HCT116 (cell line): ENCODE measurements at regions not wholly inside any gene's neighbourhood (a gene's known extent, or its start where the extent isn't known, plus 50 kb on each side); places are given as distances from the start of the nearest gene placed in this dataset.

ENCODE experiments used
- ATAC-seq: fragments of 200-7000 bp; cut with Tn5 transposase; 2 replicates; pipeline ENCODE4 v1.9.1; 2020; ENCODE audit warnings: mild to moderate bottlenecking, moderate library complexity
- BruUV-seq: library from RNA; stranded (reverse); fragments of 400-500 nt; replicated peaks from 2 replicates; lab custom pipeline; 2021; lab: Mats Ljungman, UMichigan
- CTCF ChIA-PET: fragments of 300-600 bp; sonication (Branson Sonifier 250); formaldehyde crosslinking; loops from one replicate; lab custom pipeline; 2021; ENCODE audit warnings: antibody characterized with exemption; lab: Charles Lee
- POLR2A ChIA-PET: fragments of 300-600, 350-600 bp; sonication (Branson Sonifier 250); formaldehyde crosslinking; loops from one replicate; lab custom pipeline; 2021; ENCODE audit warnings: antibody characterized with exemption; lab: Charles Lee
- RAD21 ChIA-PET, 2 experiments: fragments of 300-600 bp; sonication (Branson Sonifier 250); formaldehyde crosslinking; loops; one replicate each; lab custom pipeline; 2023; ENCODE audit warnings: low total read pairs in 2 of 2; ENCODE audit not compliant: uncharacterized antibody in 2 of 2, unreplicated experiment in 2 of 2, low non-redundant PET in 1 of 2; lab: Charles Lee
- DNase-seq: peaks from one replicate; pipeline ENCODE4 v3.0.0-alpha.2; 2010; ENCODE audit warnings: low read depth, low spot score
- H2AFZ ChIP-seq: fragments of 200-600 bp; shearing (Covaris generic), sonication (generic); 2 replicates; pipeline ENCODE4 v1.6.1; 2017; ENCODE audit warnings: low read depth, mixed run types, mixed read lengths, antibody characterized with exemption, low read length; ENCODE audit not compliant: poor library complexity, severe bottlenecking
- H3K27ac ChIP-seq: 2 replicates; pipeline ENCODE4 v1.5.1; 2012; ENCODE audit warnings: low read depth, low read length
- H3K27me3 ChIP-seq: fragments of 200-600 bp; sonication (generic); 2 replicates; pipeline ENCODE4 v1.6.1; 2016; ENCODE audit warnings: mixed run types, low read length, mixed read lengths; ENCODE audit not compliant: insufficient read depth
- H3K36me3 ChIP-seq, 2 experiments: fragments of 200-500 bp in 1 of 2; fragments of 200-600 bp in 1 of 2; sonication (Bioruptor generic) in 1 of 2; sonication (generic) in 1 of 2; 2 replicates each; pipeline versions ENCODE4 v1.5.1 to v1.6.1; 2014 to 2016; ENCODE audit warnings: low read length in 2 of 2, inconsistent platforms in 1 of 2, mixed read lengths in 1 of 2, mixed run types in 1 of 2; ENCODE audit not compliant: insufficient read depth in 2 of 2, control insufficient read depth in 1 of 2
- H3K4me1 ChIP-seq, 2 experiments: fragments of 200-600 bp in 1 of 2; sonication (generic) in 1 of 2; 2 replicates each; pipeline versions ENCODE4 v1.5.1 to v1.6.1; 2012 to 2017; ENCODE audit warnings: low read length in 2 of 2, inconsistent platforms in 1 of 2, mild to moderate bottlenecking in 1 of 2, mixed read lengths in 1 of 2, mixed run types in 1 of 2, moderate library complexity in 1 of 2; ENCODE audit not compliant: insufficient read depth in 2 of 2, control insufficient read depth in 1 of 2
- H3K4me2 ChIP-seq: fragments of 200-600 bp; sonication (generic); 2 replicates; pipeline ENCODE4 v1.6.1; 2017; ENCODE audit warnings: mixed run types, low read length, mixed read lengths
- H3K4me3 ChIP-seq, 2 experiments: fragments of 200-600 bp in 1 of 2; sonication (generic) in 1 of 2; replicated peaks in 1 of 2; 2 replicates each; pipeline ENCODE4 v1.5.1; 2011 to 2016; ENCODE audit warnings: low read length in 2 of 2, control low read depth in 1 of 2, low read depth in 1 of 2, mild to moderate bottlenecking in 1 of 2, mixed read lengths in 1 of 2, mixed run types in 1 of 2
- H3K79me2 ChIP-seq: fragments of 200-600 bp; sonication (generic); 2 replicates; pipeline ENCODE4 v1.6.1; 2017; ENCODE audit warnings: mild to moderate bottlenecking, mixed run types, low read length, moderate library complexity, mixed read lengths; ENCODE audit not compliant: insufficient read depth
- H3K9ac ChIP-seq: fragments of 200-600 bp; sonication (generic); 2 replicates; pipeline ENCODE4 v1.6.1; 2016; ENCODE audit warnings: low read length, mixed read lengths
- H3K9me2 ChIP-seq: fragments of 200-600 bp; sonication (generic), shearing (Covaris generic); 2 replicates; pipeline ENCODE4 v1.6.1; 2017; ENCODE audit warnings: mixed run types, mild to moderate bottlenecking, moderate library complexity; ENCODE audit not compliant: insufficient read depth
- H3K9me3 ChIP-seq, 2 experiments: fragments of 200-500 bp in 1 of 2; fragments of 200-600 bp in 1 of 2; sonication (Bioruptor generic) in 1 of 2; sonication (generic) in 1 of 2; 2 replicates each; pipeline ENCODE4 v1.6.1; 2014 to 2017; ENCODE audit warnings: low read length in 2 of 2, mixed read lengths in 2 of 2, inconsistent platforms in 1 of 2, low read depth in 1 of 2, mild to moderate bottlenecking in 1 of 2, mixed run types in 1 of 2, moderate library complexity in 1 of 2; ENCODE audit not compliant: control insufficient read depth in 1 of 2, insufficient read depth in 1 of 2
- H4K20me1 ChIP-seq: fragments of 200-600 bp; sonication (generic), shearing (Covaris generic); 2 replicates; pipeline ENCODE4 v1.6.1; 2017; ENCODE audit warnings: mixed run types, mild to moderate bottlenecking, moderate library complexity; ENCODE audit not compliant: insufficient read depth
- ATF3 ChIP-seq: IDR thresholded peaks from 2 replicates; pipeline ENCODE4 v1.6.1; 2012
- CBX3 ChIP-seq: IDR thresholded peaks from 2 replicates; pipeline ENCODE4 v1.6.1; 2012; ENCODE audit warnings: low read depth
- CEBPB ChIP-seq: IDR thresholded peaks from 2 replicates; pipeline ENCODE4 v1.6.1; 2012; ENCODE audit warnings: low read depth
- CTCF ChIP-seq, 3 experiments: fragments of 200-600 bp in 1 of 3; sonication (generic) in 1 of 3; IDR thresholded peaks in 2 of 3; conservative IDR thresholded peaks in 1 of 3; 2 replicates each; pipeline ENCODE4 v1.5.1; 2012 to 2017; ENCODE audit warnings: low read depth in 2 of 3, low read length in 2 of 3, antibody characterized with exemption in 1 of 3, borderline replicate concordance in 1 of 3, control low read depth in 1 of 3, mild to moderate bottlenecking in 1 of 3, mixed read lengths in 1 of 3, mixed run types in 1 of 3, moderate library complexity in 1 of 3; ENCODE audit not compliant: insufficient read depth in 1 of 3
- EGR1 ChIP-seq: IDR thresholded peaks from 2 replicates; pipeline ENCODE4 v1.6.1; 2012; ENCODE audit warnings: low read depth
- ELF1 ChIP-seq: IDR thresholded peaks from 2 replicates; pipeline ENCODE4 v1.6.1; 2012; ENCODE audit warnings: low read depth, borderline replicate concordance
- EZH2 ChIP-seq: fragments of 200-600 bp; sonication (generic); IDR thresholded peaks from 2 replicates; pipeline ENCODE4 v1.6.1; 2017; ENCODE audit warnings: antibody characterized with exemption, mixed run types
- FOSL1 ChIP-seq: IDR thresholded peaks from 2 replicates; pipeline ENCODE4 v1.6.1; 2012; ENCODE audit warnings: low read depth
- JUND ChIP-seq: IDR thresholded peaks from 2 replicates; pipeline ENCODE4 v1.6.1; 2012
- POLR2A ChIP-seq: IDR thresholded peaks from 2 replicates; pipeline ENCODE4 v1.7.0; 2011; ENCODE audit warnings: borderline replicate concordance; ENCODE audit not compliant: insufficient read depth, insufficient read length; ENCODE audit errors: extremely low read depth
- POLR2AphosphoS5 ChIP-seq: IDR thresholded peaks from 2 replicates; pipeline ENCODE4 v1.6.1; 2011; ENCODE audit warnings: mild to moderate bottlenecking, low read depth, low read length, moderate library complexity
- SIN3A ChIP-seq: IDR thresholded peaks from 2 replicates; pipeline ENCODE4 v1.6.1; 2012; ENCODE audit warnings: low read depth
- SP1 ChIP-seq: IDR thresholded peaks from 2 replicates; pipeline ENCODE4 v1.6.1; 2012; ENCODE audit warnings: low read depth
- TCF7L2 ChIP-seq: IDR thresholded peaks from 2 replicates; pipeline ENCODE4 v1.7.0; 2011; ENCODE audit warnings: borderline replicate concordance, inconsistent platforms; ENCODE audit not compliant: insufficient read depth, insufficient read length; ENCODE audit errors: extremely low read depth
- YY1 ChIP-seq: IDR thresholded peaks from 2 replicates; pipeline ENCODE4 v1.6.1; 2011; ENCODE audit warnings: low read length, low read depth, moderate library complexity, mild to moderate bottlenecking; ENCODE audit not compliant: insufficient replicate concordance; ENCODE audit errors: extremely low read depth
- ZBTB33 ChIP-seq: IDR thresholded peaks from 2 replicates; pipeline ENCODE4 v1.6.1; 2011; ENCODE audit warnings: mild to moderate bottlenecking, low read length, moderate library complexity; ENCODE audit not compliant: insufficient replicate concordance; ENCODE audit errors: extremely low read depth
- ZFX ChIP-seq: fragments of 450-650 bp; IDR thresholded peaks from 2 replicates; pipeline ENCODE4 v1.6.1; 2017
- ZNF274 ChIP-seq: fragments of 200-500 bp; sonication (Bioruptor generic); IDR thresholded peaks from 2 replicates; pipeline ENCODE4 v1.6.1; 2014; ENCODE audit warnings: mild to moderate bottlenecking, low read depth, low read length, inconsistent platforms
- intact Hi-C: fragments of 100-400 bp; cut with micrococcal nuclease; formaldehyde crosslinking; loops from 2 replicates; pipeline ENCODE4 v1.10.0; 2022

GRCh38 chr2:223238301-223238700 is 186.3 kb downstream of the KCNE4 start:
- no peaks in the 10 kb centered on the region for H3K79me2 ChIP-seq
- ChIA-PET CTCF (no interaction called here), POLR2A (no interaction called here), RAD21 (no interaction called here)
- no peaks in the 10 kb centered on the region for H3K27me3 ChIP-seq
- no peaks in the 10 kb centered on the region for H4K20me1 ChIP-seq
- intact Hi-C loops: no loop called here
- H3K36me3 ChIP-seq: no peaks in the 10 kb centered on the region
- H3K9me2 ChIP-seq: 0 out of 2 replicates have a peak, but pooled peaks cover under 1% of the 10 kb centered on the region
- no TSS peak for BruUV-seq
- no peak overlapping the region for H3K4me2 ChIP-seq
- TF ChIP-seq SIN3A (no peak), ZNF274 (no peak), POLR2A (no peak), ZFX (no peak), POLR2AphosphoS5 (no peak), CBX3 (no peak), JUND (no peak), TCF7L2 (no peak), YY1 (no peak), SP1 (no peak), CTCF (IDR thresholded peaks at IDR 0.05 in 2 of 3, conservative IDR thresholded peaks at IDR 0.05 in 1 of 3; ENCODE audit: borderline replicate concordance in 1 of 3, insufficient read depth in 1 of 3, low read depth in 2 of 3, low read length in 2 of 3) (no peak), EGR1 (no peak), ATF3 (no peak), ELF1 (no peak), CEBPB (no peak), EZH2 (no peak), FOSL1 (no peak), ZBTB33 (no peak)
- H3K9me3 ChIP-seq: no peaks in the 10 kb centered on the region
- no peak overlapping the region for H3K9ac ChIP-seq
- H3K4me3 ChIP-seq: no peak overlapping the region
- no peak overlapping the region for H2AFZ ChIP-seq
- no peak overlapping the region for H3K27ac ChIP-seq
- DNase-seq (no peak), ATAC-seq (no peak)
- H3K4me1 ChIP-seq: peaks cover 0 to 5% of the 10 kb centered on the region in 2 experiments; a peak in 1 of 4 replicates
